Suprapubic skin (tissue), 3 donors: ENCODE measurements at regions not wholly inside any gene's neighbourhood (a gene's known extent, or its start where the extent isn't known, plus 50 kb on each side); places are given as distances from the start of the nearest gene placed in this dataset.

Experiments used
- CTCF ChIP-seq, 2 donors: fragments of 200-600 bp in 1 of 2; fragments of 450-650 bp in 1 of 2; sonication (generic) in 1 of 2; IDR thresholded peaks; one replicate each; pipeline ENCODE4 v1.5.1; 2016 to 2019; ENCODE audit warnings: antibody characterized with exemption in 2 of 2, mild to moderate bottlenecking in 1 of 2, moderate library complexity in 1 of 2
- POLR2A ChIP-seq, 2 donors: fragments of 450-650 bp; IDR thresholded peaks; one replicate each; pipeline ENCODE4 v1.6.1; 2017; ENCODE audit warnings: antibody characterized with exemption in 2 of 2, mild to moderate bottlenecking in 2 of 2, moderate library complexity in 2 of 2

GRCh38 chr16:72711823-72712222 lies 336.1 kb downstream of the ZFHX3 start:
- TF ChIP-seq POLR2A (IDR thresholded peaks at IDR 0.05) (no peak), CTCF (IDR thresholded peaks at IDR 0.05) (no peak)
